ENCODE measurements at regions not wholly inside any gene's neighbourhood (a gene's known extent, or its start where the extent isn't known, plus 50 kb on each side); places are given as distances from the start of the nearest gene placed in this dataset.
"Not testable (repeated sequence)": the region's sequence is repeated elsewhere in the genome, so short reads cannot be mapped to it uniquely, and the experiment has no call there.

DNA sequence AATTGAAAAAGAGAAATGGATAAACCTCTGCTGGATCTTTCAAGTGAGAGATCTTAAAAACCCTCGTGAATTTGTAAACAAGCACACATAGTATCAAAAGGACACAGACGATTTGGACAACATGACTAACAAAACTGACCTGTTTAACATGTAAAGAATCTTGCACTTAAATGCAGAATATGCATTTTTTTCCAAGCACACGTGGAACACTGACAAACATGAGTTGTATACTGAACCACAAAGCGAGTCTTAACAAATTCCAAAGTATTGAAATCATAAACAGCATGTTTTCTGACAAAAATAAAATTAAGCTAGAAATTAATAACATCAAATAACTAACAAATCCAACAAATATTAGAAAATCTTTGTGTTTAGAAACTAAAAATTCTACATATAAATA, 65.0 kb upstream of the ZNF746 start:
- no peak for DNase-seq

DNA sequence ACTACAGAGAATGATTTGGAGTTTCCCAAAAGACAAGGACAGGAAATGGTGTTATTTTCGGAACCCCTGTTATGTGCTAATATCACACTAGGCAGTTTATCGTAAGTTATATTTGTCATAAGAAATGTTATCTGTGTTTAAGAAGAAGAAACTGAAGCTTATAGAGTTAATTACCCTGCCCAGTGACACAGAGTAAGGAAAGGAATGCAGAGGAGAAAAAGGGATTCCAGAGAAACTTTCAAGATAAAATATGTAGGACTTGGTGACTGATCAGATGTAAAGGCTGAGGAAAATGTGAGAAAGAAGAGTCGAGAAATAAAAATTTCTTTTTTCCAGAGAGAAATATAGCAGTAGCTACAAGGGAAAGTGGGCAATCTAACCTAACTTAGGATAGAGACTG, 63.5 kb upstream of the ZNF746 start:
- DNase-seq, result no peak

DNA sequence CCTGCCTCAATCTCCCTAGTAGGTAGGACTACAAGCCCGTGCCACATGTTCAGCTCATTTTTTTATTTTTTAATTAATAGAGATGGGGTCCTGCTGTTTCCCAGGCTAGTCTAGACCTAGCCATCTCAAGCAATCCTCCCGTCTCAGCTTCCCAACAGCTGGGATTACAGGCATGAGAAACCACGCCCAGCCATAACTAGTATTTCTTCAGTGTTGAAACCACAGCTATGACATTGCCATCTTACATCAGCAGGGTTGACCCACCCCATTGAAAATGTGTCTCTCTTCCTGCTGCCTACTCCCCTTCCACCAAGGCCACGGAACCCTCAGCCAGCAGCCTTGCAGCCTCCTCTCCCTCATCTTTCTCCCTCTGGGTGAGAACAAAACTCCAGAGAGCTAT, 62.1 kb upstream of the ZNF746 start:
- DNase-seq, result no peak

DNA sequence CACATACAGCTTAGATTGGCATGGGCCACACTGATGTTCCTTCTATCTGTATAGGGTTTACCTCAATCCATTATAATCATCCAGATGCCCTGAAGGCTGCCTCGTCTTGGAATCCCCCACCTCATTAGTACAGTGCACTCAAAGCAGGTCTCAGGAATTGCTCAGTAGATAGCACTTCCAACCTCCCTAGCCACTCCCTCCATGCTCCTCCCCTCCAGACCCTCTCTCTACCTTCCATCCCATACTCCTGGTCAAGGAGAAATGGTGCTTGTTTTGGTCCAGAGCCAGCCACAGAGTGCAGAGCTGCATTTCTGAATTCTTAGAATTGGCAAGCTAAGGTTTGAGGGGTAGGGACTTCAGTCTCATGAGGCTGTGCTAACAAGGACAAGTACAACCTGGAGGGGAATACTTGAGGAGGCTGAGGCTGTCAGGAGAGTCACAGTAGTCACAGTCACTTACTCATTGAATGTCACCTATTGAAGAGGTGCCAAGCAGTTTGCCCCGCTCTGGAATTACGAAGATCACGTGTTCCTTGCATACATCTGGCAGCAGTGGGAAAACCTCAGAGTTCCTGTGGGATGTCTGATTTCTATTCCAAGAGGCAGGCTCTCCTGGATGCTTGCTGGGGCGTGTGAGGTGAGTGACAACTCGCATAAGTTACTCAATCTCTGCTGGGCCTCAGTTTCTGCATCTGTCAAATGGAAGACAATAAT, 60.7 kb upstream of the ZNF746 start:
- no peak for DNase-seq

DNA sequence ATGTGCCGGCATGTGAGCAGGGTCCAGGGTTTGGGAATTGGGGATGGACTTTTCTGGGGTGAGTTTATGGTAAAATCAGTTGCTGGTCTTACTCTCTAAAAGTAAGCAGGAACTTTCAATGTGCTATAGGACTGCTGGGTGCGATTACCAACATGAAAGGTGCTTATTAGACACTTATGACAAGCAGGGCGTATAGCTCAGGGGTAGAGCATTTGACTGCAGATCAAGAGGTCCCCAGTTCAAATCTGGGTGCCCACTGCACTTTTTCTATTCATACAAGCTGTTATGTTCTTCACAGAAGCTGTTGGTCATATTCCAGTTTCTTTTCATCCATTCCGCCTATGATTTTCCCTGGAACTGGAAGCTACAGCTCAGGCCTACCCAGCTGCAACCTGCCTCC, 58.9 kb upstream of the ZNF746 start:
- DNase-seq, result not testable (repeated sequence)

DNA sequence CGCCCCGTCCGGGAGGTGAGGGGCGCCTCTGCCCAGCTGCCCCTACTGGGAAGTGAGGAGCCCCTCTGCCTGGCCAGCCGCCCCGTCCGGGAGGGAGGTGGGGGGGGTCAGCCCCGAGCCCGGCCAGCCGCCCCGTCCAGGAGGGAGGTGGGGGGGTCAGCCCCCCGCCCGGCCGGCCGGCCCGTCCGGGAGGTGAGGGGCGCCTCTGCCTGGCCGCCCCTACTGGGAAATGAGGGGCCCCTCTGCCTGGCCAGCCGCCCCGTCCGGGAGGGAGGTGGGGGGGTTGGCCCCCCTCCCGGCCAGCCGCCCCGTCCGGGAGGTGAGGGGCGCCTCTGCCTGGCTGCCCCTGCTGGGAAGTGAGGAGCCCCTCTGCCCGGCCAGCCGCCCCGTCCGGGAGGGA, 57.2 kb upstream of the ZNF746 start:
- not testable (repeated sequence) for DNase-seq

DNA sequence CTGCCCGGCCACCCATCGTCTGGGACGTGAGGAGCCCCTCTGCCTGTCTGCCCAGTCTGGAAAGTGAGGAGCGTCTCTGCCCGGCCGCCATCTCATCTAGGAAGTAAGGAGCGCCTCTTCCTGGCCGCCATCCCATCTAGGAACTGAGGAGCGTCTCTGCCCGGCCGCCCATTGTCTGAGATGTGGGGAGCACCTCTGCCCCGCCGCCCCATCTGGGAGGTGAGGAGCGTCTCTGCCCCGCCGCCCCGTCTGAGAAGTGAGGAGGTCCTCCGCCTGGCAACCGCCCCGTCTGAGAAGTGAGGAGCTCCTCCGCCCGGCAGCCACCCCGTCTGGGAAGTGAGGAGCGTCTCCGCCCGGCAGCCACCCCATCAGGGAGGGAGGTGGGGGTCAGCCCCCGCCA, 56.4 kb upstream of the ZNF746 start:
- DNase-seq, result not testable (repeated sequence)

DNA sequence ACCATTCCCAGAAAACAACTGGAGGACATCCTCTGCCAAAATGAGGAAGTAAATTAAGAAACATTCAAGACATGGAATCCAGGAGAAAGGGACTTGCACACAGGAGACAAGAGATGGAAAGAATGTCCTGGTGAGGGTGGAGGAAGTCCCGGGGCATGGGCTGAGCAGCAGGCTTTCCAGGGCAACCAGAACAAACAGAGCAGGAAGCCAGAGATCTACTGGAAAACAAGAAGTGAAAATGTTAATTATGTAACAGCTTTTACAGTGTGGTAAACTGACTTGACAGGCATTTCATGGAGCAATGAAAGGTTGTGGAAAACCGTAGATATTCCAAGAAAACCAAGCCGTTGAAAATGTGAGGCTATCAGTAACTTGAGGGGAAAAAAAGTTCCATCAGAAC, 55.2 kb upstream of the ZNF746 start:
- no peak for DNase-seq
